Transverse colon (tissue), 4 donors: ENCODE measurements at regions not wholly inside any gene's neighbourhood (a gene's known extent, or its start where the extent isn't known, plus 50 kb on each side); places are given as distances from the start of the nearest gene placed in this dataset.

Experiments used
- EP300 ChIP-seq: sonication (generic); formaldehyde crosslinking; IDR thresholded peaks from one replicate; pipeline ENCODE4 v1.6.1; 2017; ENCODE audit warnings: antibody characterized with exemption, low read depth
- POLR2A ChIP-seq: fragments of 450-650 bp; IDR thresholded peaks from one replicate; pipeline ENCODE4 v1.6.1; 2016; ENCODE audit warnings: antibody characterized with exemption, mild to moderate bottlenecking, moderate library complexity
- POLR2AphosphoS5 ChIP-seq, 3 donors: sonication (generic); formaldehyde crosslinking; IDR thresholded peaks; one replicate each; pipeline ENCODE4 v1.6.1; 2016; ENCODE audit warnings: antibody characterized with exemption in 3 of 3
- TF ChIP-seq, protein P1 (sequence below), 5 experiments: fragments of 200-600 bp in 3 of 5; fragments of 450-650 bp in 2 of 5; sonication (generic) in 3 of 5; IDR thresholded peaks; 1 replicate in 2 of 5; 2 replicates in 3 of 5; pipeline ENCODE4 v1.5.1; 2016 to 2017; ENCODE audit warnings: antibody characterized with exemption in 5 of 5, inconsistent platforms in 3 of 5, mild to moderate bottlenecking in 2 of 5, moderate library complexity in 1 of 5

DNA sequence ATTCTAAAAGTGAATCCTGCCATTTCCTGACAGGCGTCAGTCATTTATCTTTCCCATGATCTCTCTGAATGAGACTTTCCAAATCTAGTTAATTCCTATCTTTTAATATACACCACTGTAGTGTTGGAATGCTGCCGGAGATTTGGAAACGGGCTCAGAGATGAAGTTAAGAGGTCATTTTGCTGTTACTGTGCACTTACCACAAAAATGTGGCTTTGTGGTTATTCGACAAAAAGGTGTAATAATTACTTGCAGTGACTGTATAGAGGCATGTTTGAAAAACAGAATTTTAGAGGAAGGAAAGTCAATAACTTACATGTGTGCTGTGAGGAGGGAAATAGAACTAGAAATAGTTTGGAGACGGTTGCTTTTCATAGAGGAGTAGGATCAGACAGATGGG lies 460.2 kb upstream of the BTBD3 start:
- TF ChIP-seq POLR2AphosphoS5 (IDR thresholded peaks at IDR 0.05) (no peak), POLR2A (no peak), EP300 (no peak)
- TF ChIP-seq, protein P1, sequence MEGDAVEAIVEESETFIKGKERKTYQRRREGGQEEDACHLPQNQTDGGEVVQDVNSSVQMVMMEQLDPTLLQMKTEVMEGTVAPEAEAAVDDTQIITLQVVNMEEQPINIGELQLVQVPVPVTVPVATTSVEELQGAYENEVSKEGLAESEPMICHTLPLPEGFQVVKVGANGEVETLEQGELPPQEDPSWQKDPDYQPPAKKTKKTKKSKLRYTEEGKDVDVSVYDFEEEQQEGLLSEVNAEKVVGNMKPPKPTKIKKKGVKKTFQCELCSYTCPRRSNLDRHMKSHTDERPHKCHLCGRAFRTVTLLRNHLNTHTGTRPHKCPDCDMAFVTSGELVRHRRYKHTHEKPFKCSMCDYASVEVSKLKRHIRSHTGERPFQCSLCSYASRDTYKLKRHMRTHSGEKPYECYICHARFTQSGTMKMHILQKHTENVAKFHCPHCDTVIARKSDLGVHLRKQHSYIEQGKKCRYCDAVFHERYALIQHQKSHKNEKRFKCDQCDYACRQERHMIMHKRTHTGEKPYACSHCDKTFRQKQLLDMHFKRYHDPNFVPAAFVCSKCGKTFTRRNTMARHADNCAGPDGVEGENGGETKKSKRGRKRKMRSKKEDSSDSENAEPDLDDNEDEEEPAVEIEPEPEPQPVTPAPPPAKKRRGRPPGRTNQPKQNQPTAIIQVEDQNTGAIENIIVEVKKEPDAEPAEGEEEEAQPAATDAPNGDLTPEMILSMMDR (IDR thresholded peaks at IDR 0.05): no peak
